Amniotic epithelial cell (primary cell): ENCODE measurements at regions not wholly inside any gene's neighbourhood (a gene's known extent, or its start where the extent isn't known, plus 50 kb on each side); places are given as distances from the start of the nearest gene placed in this dataset.

ENCODE experiments used
- DNase-seq: peaks from one replicate; pipeline ENCODE4 v3.0.0-alpha.2; 2010; ENCODE audit warnings: low read depth

- DNase-seq: no peak
Measured at GRCh38 chr22:48793949-48794348, 1033.7 kb downstream of the BRD1 start.

DNA sequence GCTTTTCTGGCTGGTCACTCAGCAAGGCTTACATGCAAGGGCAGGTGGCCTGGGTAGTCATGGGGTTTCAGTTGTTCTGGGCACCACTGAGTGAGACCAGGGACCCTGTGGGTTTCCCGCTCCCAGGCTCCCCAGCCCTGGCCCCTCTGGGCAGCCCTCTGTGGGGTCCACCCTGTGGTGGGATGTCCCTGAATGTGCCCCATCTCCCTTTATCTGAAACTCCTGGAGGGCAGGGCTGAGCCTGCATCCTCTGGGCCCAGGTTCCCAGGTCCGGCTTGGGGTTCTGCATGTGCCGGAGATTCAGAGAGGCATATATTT lies 1041.0 kb downstream of the BRD1 start:
- DNase-seq: no peak

- DNase-seq: no peak
Measured at GRCh38 chr22:48785792-48786678, 1041.6 kb downstream of the BRD1 start.

DNA sequence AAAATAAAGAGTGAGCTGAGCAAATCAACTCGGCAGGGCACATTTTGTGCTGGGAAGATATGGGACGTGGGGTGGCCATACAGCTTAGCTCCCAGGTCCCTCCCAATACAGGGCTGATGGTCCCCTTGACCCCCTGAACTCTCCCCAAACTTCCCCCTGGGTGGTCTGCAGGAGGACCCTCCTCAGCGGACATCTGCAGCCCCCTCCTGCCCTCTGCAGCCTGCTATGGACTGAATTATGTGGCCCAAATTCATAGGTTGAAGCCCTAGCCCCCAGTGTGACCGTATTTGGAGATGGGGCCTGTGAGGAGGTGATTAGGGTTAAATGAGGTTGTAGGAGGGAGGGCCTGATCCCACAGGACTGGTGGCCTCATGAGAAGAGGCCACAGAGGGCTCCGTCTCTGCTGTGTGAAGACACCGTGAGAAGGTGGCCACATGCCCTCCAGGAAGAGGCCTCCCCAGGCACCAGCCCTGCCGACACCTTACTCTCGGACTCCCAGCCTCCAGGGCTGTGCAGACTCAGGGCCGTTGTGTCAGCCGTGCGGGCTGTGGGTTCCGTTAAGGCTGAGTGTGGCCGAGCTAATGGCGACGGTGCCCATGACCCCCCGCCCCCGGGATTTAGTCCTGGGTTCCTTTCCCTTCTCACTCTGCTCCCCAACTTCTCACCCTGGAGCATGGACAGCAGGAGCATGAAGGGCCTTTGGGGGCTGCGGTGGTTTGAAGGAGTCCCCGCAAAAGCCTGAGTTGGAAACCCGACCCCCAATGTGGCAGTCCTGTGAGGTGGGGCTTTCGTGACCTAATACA lies 1042.8 kb downstream of the BRD1 start:
- no peak for DNase-seq

GRCh38 chr22:48783821-48784266 lies 1043.8 kb downstream of the BRD1 start:
- no peak for DNase-seq

DNA sequence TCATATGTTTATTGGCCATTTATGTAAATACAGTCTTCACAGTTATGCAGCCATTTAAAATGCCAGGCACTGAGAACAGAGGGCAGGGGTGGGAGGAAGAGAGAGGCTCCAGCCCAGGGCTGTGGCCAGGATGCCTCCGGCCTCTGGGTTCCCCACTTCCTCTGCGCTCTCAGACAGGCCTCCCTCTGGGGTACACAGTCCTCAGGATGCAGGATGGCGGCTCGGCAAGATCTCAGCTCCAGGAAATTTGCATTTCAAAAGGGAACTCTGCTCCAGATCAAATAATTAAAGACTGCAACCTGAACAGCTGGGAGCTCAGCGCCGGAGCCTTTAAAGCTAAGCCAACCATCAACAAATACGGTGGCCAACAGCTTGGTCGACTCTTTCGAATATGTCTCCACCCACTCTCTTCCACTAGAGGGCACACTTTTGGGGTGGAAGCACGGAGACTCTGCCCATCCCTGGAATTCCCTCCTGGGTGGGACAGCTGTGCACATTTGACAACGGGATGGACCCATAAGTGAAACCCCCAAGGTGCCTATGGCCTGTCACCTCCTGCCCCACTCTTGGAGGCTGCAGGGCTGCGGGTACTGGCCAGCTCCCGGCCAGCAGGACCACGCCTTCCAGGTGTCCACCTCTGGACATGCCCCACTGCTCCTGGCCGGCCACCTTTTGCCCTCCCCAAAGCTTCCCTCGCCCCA lies 1044.7 kb downstream of the BRD1 start:
- DNase-seq: no peak

GRCh38 chr22:48782326-48782725 lies 1045.3 kb downstream of the BRD1 start:
- DNase-seq: no peak

GRCh38 chr22:48781868-48782267 lies 1045.8 kb downstream of the BRD1 start:
- DNase-seq: no peak

DNA sequence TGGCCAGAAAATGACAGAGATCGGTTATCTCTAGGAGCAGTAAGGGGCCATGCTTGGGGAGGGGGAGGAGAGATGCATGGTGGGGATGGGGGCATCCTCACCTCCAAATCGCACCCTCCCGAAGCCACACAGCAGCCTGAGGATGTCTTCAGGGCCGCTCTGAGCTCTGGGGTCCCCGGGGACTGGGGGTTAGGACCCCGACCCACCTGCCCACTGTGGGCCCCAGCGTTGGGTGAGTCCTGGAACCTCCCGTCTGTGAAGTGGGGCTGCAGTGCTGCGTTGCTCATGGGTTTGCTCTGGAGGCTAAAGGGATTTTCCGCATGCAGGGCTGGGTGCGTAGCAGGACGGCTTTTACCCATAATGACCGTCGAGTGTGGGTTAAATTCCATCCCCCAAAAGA lies 1046.3 kb downstream of the BRD1 start:
- DNase-seq: no peak

GRCh38 chr22:48780597-48781277 lies 1046.9 kb downstream of the BRD1 start:
- DNase-seq: no peak

DNA sequence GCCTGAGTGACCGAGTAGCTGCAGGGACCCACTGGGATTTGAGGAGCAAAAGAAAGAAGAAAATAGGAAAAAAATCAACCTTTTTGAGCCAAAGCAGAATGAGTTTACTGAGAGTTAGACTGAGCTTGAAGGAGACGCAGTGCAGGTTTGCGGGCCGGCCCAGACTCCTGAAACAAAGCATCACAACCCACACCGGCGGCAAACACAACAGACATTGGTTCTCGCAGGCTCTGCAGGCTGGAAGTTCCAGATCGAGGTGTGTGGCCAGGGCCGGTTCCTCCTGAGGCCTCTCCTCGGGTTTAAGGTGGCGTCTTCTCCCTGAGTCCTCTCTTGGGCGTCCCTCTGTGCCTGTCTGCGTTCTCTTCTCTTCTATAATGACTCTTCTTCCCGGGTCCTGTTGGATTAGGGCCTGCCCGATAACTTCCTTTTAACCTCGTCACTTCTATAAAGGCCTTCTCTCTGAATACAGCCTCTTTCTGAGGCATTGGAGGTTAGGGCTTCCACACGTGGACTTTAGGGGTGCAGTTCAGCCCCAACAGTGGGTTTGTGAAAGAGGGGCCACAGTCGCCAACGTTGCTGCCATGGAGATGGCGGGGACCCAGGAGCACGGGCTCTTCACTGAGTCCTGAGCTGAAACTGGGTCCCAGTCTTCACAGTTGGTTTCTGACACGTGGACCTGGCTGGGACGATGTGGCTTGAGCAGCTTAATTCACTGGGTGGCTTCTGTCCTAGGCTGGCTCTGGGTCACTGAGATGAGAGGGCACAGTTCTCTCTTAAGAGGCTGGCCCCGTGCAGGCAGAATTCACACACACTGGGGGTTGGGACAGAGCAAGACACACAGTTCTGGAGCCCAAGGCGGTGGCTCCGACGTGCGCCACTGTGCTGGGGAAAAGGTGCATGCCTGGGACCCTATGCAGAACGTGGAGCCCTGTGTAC lies 1047.7 kb downstream of the BRD1 start:
- DNase-seq: no peak

GRCh38 chr22:48779211-48779643 lies 1048.4 kb downstream of the BRD1 start:
- DNase-seq: no peak

GRCh38 chr22:48778308-48779195 lies 1049.1 kb downstream of the BRD1 start:
- no peak for DNase-seq

DNA sequence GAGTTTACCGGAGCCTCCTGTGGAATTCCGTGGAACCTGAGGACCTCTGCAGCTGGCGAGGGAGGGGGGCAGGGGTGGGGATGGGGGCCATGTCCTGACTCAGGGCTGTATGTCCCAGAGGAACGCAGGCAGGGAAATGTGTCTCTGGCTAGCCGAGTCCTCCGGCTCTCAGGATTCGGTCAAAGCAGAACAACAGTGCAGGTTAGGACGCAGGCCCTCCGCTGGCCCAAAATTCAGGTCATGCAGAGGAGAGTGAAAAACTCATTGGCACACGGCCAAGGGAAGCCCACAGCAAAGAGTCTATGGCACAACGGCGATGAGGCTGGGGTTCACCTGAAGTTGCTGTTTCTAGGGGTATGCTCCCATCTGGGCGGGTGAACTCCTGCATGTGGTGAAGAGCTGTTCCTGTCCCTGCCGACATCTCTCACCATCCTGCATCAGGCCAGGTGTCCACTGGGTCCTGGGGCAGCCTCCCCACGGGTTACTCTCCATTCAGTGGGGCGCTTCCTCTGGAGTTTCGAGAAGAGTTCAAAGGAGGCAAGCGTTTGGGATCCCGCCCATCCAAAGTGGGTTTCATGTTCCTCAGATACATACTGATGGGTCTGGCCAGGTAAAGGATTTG lies 1055.3 kb downstream of the BRD1 start:
- no peak for DNase-seq

DNA sequence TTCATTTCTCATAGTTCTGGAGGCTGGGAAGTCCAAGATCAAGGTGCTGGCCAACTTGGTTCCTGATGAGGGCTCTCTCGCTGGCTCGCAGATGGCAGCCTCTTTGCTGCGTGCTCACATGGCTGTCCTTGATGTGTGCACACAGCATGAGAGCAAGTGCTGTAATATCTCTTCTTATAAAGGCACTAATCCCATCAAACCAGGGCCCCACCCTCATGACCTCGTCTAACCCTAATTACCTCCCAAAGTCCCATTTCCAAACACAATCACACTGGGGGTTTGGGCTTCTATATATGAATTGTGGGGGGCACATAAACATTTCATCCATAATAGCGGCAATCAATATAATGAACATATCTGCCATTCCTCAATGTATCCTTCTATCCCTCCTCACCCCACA lies 1062.1 kb downstream of the BRD1 start:
- DNase-seq: no peak

GRCh38 chr22:48761546-48761945 lies 1066.1 kb downstream of the BRD1 start:
- no peak for DNase-seq

GRCh38 chr22:48760481-48761390 lies 1066.9 kb downstream of the BRD1 start:
- DNase-seq: no peak
